MCF 10A (cell line): ENCODE measurements at regions not wholly inside any gene's neighbourhood (a gene's known extent, or its start where the extent isn't known, plus 50 kb on each side); places are given as distances from the start of the nearest gene placed in this dataset.

Source experiments
- BruUV-seq: library from RNA; stranded (reverse); fragments of 400-500 nt; replicated peaks from 2 replicates; lab custom pipeline; 2021; lab: Mats Ljungman, UMichigan
- CTCF ChIA-PET: fragments of 300-600 bp; sonication (Branson Sonifier 250); formaldehyde crosslinking; extraction: SDS; loops from one replicate; lab custom pipeline; 2021; ENCODE audit warnings: antibody characterized with exemption, inconsistent platforms; lab: Yijun Ruan, JAX
- POLR2A ChIA-PET: fragments of 300-600, 350-650 bp; sonication (Branson Sonifier 250); formaldehyde crosslinking; extraction: SDS; loops from one replicate; lab custom pipeline; 2020; ENCODE audit warnings: antibody characterized with exemption, inconsistent platforms; lab: Yijun Ruan, JAX
- DNase-seq: peaks from one replicate; pipeline ENCODE4 v3.0.0-alpha.2; 2018; ENCODE audit not compliant: unreplicated experiment
- H3K27ac Mint-ChIP-seq: one replicate; pipeline ENCODE4 v1.8.0; 2022; ENCODE audit warnings: mild to moderate bottlenecking, low read depth, mixed read lengths; ENCODE audit not compliant: unreplicated experiment
- H3K27me3 Mint-ChIP-seq: one replicate; pipeline ENCODE4 v1.8.0; 2022; ENCODE audit warnings: mixed read lengths; ENCODE audit not compliant: insufficient read depth, unreplicated experiment
- H3K36me3 Mint-ChIP-seq: one replicate; pipeline ENCODE4 v1.8.0; 2022; ENCODE audit warnings: mild to moderate bottlenecking, moderate library complexity, mixed read lengths; ENCODE audit not compliant: insufficient read depth, unreplicated experiment
- H3K4me1 Mint-ChIP-seq: one replicate; pipeline ENCODE4 v1.8.0; 2022; ENCODE audit warnings: mixed read lengths; ENCODE audit not compliant: insufficient read depth, unreplicated experiment
- H3K4me3 Mint-ChIP-seq: one replicate; pipeline ENCODE4 v1.8.0; 2022; ENCODE audit warnings: mild to moderate bottlenecking, moderate library complexity, mixed read lengths; ENCODE audit not compliant: unreplicated experiment
- H3K9me3 Mint-ChIP-seq: one replicate; pipeline ENCODE4 v1.8.0; 2022; ENCODE audit warnings: mixed read lengths; ENCODE audit not compliant: unreplicated experiment
- intact Hi-C: fragments of 100-400 bp; cut with micrococcal nuclease; formaldehyde crosslinking; loops from 2 replicates; pipeline ENCODE4 v1.14.1; 2022
- TF ChIP-seq, protein P1 (sequence below): fragments of 200-600 bp; IDR thresholded peaks from one replicate; pipeline ENCODE4 v1.8.0; 2022; ENCODE audit warnings: antibody characterized with exemption, mild to moderate bottlenecking; ENCODE audit not compliant: unreplicated experiment

DNA sequence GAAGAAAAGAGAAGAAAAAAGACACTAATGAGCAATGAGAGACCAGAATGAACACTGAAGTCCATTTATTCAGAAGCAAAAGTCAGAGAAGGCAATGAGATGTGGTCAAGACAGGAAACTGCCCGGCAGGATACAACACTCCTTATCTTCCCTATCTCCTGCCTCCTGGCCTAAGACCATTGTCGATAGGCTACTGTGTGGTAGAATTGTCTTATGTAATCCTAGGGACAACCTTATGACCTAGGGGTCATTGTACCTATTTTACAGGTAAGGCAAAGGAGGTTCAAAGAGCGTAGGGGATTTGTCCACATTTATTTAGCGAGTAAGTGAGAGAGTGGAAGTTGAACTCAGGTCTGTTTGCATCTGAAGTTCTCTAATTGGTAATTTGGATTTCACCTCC lies 63.0 kb upstream of the PTPN3 start:
- intact Hi-C loops: no loop called here
- ChIA-PET POLR2A (no interaction called here), CTCF (interaction anchor here (1.2 kb wide), 1 partner anchor 256 kb away, joined by 3 read pairs; no protein-coding TSS in a partner anchor)
- Mint-ChIP-seq H3K4me1 (peaks cover 27% of the 10 kb centered on the region), H3K9me3 (no peaks in the 10 kb centered on the region), H3K27me3 (no peaks in the 10 kb centered on the region), H3K27ac (no peak overlapping the region), H3K4me3 (no peak overlapping the region), H3K36me3 (peaks cover 7% of the 10 kb centered on the region)
- TF ChIP-seq, protein P1, sequence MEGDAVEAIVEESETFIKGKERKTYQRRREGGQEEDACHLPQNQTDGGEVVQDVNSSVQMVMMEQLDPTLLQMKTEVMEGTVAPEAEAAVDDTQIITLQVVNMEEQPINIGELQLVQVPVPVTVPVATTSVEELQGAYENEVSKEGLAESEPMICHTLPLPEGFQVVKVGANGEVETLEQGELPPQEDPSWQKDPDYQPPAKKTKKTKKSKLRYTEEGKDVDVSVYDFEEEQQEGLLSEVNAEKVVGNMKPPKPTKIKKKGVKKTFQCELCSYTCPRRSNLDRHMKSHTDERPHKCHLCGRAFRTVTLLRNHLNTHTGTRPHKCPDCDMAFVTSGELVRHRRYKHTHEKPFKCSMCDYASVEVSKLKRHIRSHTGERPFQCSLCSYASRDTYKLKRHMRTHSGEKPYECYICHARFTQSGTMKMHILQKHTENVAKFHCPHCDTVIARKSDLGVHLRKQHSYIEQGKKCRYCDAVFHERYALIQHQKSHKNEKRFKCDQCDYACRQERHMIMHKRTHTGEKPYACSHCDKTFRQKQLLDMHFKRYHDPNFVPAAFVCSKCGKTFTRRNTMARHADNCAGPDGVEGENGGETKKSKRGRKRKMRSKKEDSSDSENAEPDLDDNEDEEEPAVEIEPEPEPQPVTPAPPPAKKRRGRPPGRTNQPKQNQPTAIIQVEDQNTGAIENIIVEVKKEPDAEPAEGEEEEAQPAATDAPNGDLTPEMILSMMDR: no peak
- no TSS peak for BruUV-seq
- no peak for DNase-seq

DNA sequence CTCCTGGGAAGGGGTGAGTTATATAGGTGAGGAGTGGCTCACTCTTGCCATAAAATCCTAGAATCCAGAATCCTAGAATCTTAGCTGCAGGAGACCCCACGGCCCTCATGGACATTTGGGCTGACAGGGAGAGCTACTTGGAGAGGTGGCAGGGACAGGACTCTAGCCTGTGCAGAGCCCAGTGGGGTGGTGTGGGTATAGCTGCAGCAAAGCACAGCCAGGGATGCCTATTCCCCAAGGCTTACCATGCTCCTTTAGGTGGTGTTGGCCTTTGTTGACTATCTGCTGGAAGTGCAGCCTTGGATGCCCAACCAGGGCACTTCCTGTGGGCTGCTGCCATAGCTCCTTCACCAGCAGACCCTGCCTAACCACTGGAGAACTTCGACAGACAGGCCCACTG lies 70.0 kb upstream of the PTPN3 start:
- H3K4me3 Mint-ChIP-seq: no peak overlapping the region
- ChIA-PET POLR2A (no interaction called here), CTCF (interaction anchor here (0.6 to 1.1 kb wide), 4 partner anchors 10 to 308 kb away, joined by 3 to 5 read pairs (median 4); no protein-coding TSS in a partner anchor)
- no peaks in the 10 kb centered on the region for H3K4me1 Mint-ChIP-seq
- no peaks in the 10 kb centered on the region for H3K27me3 Mint-ChIP-seq
- BruUV-seq: no TSS peak
- TF ChIP-seq, protein P1: no peak
- peaks cover 15% of the 10 kb centered on the region for H3K9me3 Mint-ChIP-seq
- H3K27ac Mint-ChIP-seq: no peak overlapping the region
- no peak for DNase-seq
- intact Hi-C loops: no loop called here
- H3K36me3 Mint-ChIP-seq: no peaks in the 10 kb centered on the region

DNA sequence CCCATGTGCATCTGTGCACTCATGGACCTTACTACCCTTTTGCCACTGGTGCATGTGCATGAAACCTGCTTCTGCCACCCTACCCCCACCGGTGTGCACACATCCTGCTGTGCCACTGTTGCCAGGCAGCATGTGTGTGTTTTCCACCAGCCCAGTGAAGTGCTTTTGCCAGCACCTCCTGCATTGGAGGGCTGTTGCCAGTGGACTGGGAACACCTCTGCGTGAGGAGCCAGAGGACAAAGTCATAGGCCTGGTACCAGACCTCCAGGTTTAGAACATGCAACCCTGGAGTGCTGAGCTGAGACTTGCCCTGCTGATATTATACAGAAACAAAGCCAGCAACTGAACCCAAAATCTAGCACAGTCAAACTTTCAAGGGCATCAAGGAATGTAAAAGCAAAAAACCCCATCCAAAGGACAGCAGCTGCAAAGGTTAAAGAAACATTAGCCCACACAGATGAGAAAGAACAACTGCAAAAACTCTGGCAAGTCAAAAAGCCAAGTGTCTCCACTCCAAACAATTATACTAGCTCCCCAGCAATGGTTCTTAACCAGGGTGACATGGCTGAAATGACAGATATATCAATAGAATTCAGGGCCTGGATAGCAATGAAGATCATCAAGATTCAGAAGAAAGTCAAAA lies 70.6 kb upstream of the PTPN3 start:
- Mint-ChIP-seq H3K9me3 (peaks cover 15% of the 10 kb centered on the region), H3K27me3 (no peaks in the 10 kb centered on the region), H3K36me3 (no peaks in the 10 kb centered on the region), H3K4me1 (peaks cover under 1% of the 10 kb centered on the region), H3K27ac (no peak overlapping the region), H3K4me3 (no peak overlapping the region)
- BruUV-seq: no TSS peak
- CTCF ChIA-PET: interaction anchor here (0.6 to 1.1 kb wide), 5 partner anchors 11 to 309 kb away, joined by 3 to 5 read pairs (median 4); no protein-coding TSS in a partner anchor
- TF ChIP-seq, protein P1: no peak
- POLR2A ChIA-PET: interaction anchor here (0.6 kb wide), 1 partner anchor 31 kb away, joined by 3 read pairs; no protein-coding TSS in a partner anchor
- intact Hi-C loops: no loop called here
- DNase-seq: no peak

DNA sequence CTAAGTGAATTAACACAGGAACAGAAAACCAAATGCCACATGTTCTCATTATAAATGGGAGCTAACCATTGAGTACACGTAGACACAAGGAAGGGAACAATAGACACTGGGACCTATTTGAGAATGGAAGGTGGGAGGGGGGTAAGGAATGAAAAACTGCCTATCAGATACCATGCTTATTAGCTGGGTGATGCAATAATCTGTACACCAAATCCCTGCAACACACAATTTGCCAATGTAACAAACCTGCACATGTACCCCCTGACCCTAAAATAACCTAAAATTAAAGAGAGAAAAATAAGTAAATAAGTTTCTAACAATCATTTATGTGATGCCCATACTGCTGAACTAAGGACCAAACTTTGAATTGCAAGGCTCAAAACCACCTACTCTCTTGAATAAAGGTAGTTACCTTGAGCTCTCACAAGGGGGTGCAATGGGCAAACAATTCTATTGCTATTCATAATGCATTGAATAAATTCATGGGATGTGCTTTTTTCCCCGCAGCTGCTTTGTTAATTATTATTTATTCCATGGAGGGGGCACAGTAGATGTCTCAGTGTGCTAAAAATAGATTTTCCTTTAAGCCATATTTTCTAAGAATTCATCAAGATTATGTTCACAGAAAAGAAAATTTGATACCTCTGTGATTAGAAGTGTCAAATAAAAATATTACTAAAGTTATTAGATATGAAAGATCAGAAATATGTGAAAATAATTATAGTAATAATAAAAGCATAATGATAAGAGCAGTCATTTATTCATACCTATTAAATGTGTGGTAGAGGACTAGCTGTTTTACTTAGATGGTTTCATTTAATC lies 76.2 kb upstream of the PTPN3 start:
- Mint-ChIP-seq H3K36me3 (no peaks in the 10 kb centered on the region), H3K4me3 (no peak overlapping the region), H3K27me3 (no peaks in the 10 kb centered on the region), H3K27ac (no peak overlapping the region), H3K4me1 (peaks cover 5% of the 10 kb centered on the region), H3K9me3 (peaks cover 8% of the 10 kb centered on the region)
- TF ChIP-seq, protein P1: peak; percentile 71
- ChIA-PET POLR2A (interaction anchor here (0.5 to 2.0 kb wide), 5 partner anchors 16 to 484 kb away, joined by 3 to 16 read pairs (median 8); no protein-coding TSS in a partner anchor), CTCF (interaction anchor here (0.5 to 9.4 kb wide), 33 partner anchors 16 to 585 kb away, joined by 3 to 147 read pairs (median 4); partner anchors contain the start of gene PALM2AKAP2)
- DNase-seq: peak; percentile 76
- BruUV-seq: no TSS peak
- intact Hi-C loops: loop anchor here (1.0 to 10.0 kb wide), 8 partner anchors 79 to 641 kb away; partner anchors contain the start of gene PALM2AKAP2
